ENCODE measurements at regions not wholly inside any gene's neighbourhood (a gene's known extent, or its start where the extent isn't known, plus 50 kb on each side); places are given as distances from the start of the nearest gene placed in this dataset.

DNA sequence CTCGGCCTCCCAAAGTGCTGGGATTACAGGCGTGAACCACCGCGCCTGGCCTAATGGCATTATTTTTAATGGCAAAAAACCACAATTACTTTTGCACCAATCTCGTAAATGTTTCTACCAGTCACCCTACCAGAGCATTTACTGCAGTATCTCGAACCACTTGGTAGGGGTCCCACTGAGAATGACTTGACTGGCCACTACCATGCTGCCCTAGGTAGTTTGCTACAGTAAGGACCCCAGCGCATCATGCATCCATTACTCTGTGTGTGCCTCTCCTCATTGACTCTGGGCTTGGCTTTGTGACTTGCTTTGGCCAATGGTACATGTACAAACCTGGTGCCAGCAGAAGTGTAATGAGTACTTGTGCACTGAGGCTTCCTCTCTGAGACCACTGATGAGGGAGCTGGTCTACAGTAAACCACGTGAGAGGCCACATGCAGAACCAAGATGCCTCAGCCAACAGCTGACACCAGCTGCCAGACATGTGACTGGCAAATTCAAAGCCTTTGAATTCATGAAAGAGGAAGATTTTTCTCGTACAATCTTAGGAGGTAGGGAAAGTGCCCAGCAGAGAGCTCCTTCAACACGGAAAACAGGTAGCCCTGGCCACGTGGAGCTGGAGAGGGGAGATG, 421.7 kb upstream of the C16orf82 start:
- Histone ChIP-seq H3K36me3 (ENCODE audit: low read depth) (no peaks in the 10 kb centered on the region), H3K27ac (ENCODE audit: poor library complexity, severe bottlenecking) (no peak overlapping the region), H3K9me3 (ENCODE audit: severe bottlenecking) (no peaks in the 10 kb centered on the region), H3K4me3 (ENCODE audit: severe bottlenecking) (no peak overlapping the region), H3K27me3 (ENCODE audit: insufficient read depth, poor library complexity, severe bottlenecking) (no peaks in the 10 kb centered on the region), H3K4me1 (ENCODE audit: insufficient read depth, poor library complexity, severe bottlenecking) (no peaks in the 10 kb centered on the region)
- DNase-seq (ENCODE audit: low spot score) (no peak), ATAC-seq (ENCODE audit: low read depth) (no peak)
- TF ChIP-seq, protein P1, sequence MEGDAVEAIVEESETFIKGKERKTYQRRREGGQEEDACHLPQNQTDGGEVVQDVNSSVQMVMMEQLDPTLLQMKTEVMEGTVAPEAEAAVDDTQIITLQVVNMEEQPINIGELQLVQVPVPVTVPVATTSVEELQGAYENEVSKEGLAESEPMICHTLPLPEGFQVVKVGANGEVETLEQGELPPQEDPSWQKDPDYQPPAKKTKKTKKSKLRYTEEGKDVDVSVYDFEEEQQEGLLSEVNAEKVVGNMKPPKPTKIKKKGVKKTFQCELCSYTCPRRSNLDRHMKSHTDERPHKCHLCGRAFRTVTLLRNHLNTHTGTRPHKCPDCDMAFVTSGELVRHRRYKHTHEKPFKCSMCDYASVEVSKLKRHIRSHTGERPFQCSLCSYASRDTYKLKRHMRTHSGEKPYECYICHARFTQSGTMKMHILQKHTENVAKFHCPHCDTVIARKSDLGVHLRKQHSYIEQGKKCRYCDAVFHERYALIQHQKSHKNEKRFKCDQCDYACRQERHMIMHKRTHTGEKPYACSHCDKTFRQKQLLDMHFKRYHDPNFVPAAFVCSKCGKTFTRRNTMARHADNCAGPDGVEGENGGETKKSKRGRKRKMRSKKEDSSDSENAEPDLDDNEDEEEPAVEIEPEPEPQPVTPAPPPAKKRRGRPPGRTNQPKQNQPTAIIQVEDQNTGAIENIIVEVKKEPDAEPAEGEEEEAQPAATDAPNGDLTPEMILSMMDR (IDR thresholded peaks at IDR 0.05; ENCODE audit: poor library complexity, severe bottlenecking) = no peak

DNA sequence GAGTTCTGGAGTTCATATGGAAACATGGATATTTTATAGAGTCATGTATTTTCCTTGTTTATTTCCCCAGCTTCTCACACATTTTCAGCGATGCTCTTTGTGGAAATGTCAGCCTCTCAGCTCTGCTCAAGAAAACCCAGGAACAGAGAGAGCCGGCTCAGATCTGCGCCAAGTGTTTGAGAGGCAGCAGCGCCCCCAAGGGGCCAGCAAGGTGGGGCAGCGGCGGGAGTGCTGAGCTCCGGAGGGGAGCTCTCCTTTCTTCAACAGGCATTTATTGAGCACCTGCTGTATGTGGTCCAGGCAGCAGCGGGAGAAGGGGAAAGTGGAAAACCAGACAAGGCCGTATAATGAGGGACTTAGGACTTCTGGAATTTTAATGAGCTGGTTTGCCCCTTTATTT, 421.1 kb upstream of the C16orf82 start:
- TF ChIP-seq, protein P1 (IDR thresholded peaks at IDR 0.05; ENCODE audit: poor library complexity, severe bottlenecking) = peak; percentile 5
- no peak for ATAC-seq (ENCODE audit: low read depth)
- no peaks in the 10 kb centered on the region for H3K4me1 ChIP-seq (ENCODE audit: insufficient read depth, poor library complexity, severe bottlenecking)

DNA sequence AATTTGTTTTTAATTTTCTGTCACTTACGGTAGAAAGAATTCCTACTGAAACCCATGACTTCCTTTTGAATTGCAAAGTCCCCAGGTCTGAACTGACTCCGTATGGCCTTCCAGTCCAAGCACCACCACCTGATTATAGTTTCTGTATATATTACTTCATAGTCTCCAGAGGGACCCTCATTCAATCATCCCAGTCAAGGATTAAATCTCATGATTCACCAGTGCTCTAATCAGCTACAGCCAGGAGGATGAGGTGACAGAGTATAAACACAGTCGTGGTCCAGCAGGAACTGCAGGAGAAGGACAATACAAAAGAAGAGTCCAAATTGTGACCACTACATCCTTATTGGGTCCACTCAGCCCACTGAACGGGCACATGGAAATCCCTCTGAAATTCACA, 418.9 kb upstream of the C16orf82 start:
- Histone ChIP-seq H3K4me1 (ENCODE audit: insufficient read depth, poor library complexity, severe bottlenecking) (no peaks in the 10 kb centered on the region), H3K27me3 (ENCODE audit: insufficient read depth, poor library complexity, severe bottlenecking) (no peaks in the 10 kb centered on the region), H3K9me3 (ENCODE audit: severe bottlenecking) (no peaks in the 10 kb centered on the region), H3K4me3 (ENCODE audit: severe bottlenecking) (no peak overlapping the region), H3K36me3 (ENCODE audit: low read depth) (no peaks in the 10 kb centered on the region), H3K27ac (ENCODE audit: poor library complexity, severe bottlenecking) (no peak overlapping the region)
- ATAC-seq (ENCODE audit: low read depth) = no peak
- DNase-seq (ENCODE audit: low spot score) = no peak
- TF ChIP-seq, protein P1 (IDR thresholded peaks at IDR 0.05; ENCODE audit: poor library complexity, severe bottlenecking) = no peak

More for the DNA sequence above, 421.1 kb upstream of the C16orf82 start:
- Histone ChIP-seq H3K9me3 (ENCODE audit: severe bottlenecking) (no peaks in the 10 kb centered on the region), H3K27me3 (ENCODE audit: insufficient read depth, poor library complexity, severe bottlenecking) (no peaks in the 10 kb centered on the region), H3K36me3 (ENCODE audit: low read depth) (no peaks in the 10 kb centered on the region), H3K27ac (ENCODE audit: poor library complexity, severe bottlenecking) (no peak overlapping the region), H3K4me3 (ENCODE audit: severe bottlenecking) (no peak overlapping the region)
- no peak for DNase-seq (ENCODE audit: low spot score)

DNA sequence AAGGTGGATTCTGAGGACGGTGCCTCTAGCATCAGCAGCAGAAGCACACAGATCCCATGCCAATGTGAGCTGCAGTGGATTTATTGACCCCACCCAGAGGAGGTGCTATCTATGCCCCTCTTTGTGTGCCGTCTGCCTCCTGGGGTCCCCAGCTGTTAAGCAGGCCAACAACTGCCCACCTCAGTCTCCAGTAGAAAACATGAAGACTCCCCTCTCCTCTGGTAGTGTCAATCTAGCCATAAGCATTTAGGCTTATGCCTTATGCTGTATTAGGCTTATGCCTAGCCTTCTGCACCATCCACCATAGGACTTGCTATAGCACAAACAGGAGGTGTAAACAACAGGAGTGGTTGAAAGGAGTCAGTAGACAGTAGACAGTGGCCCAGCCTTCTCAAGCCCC, 417.9 kb upstream of the C16orf82 start:
- Histone ChIP-seq H3K27me3 (ENCODE audit: insufficient read depth, poor library complexity, severe bottlenecking) (no peaks in the 10 kb centered on the region), H3K36me3 (ENCODE audit: low read depth) (no peaks in the 10 kb centered on the region), H3K4me3 (ENCODE audit: severe bottlenecking) (no peak overlapping the region), H3K9me3 (ENCODE audit: severe bottlenecking) (no peaks in the 10 kb centered on the region), H3K4me1 (ENCODE audit: insufficient read depth, poor library complexity, severe bottlenecking) (no peaks in the 10 kb centered on the region), H3K27ac (ENCODE audit: poor library complexity, severe bottlenecking) (no peak overlapping the region)
- ATAC-seq (ENCODE audit: low read depth) (no peak), DNase-seq (ENCODE audit: low spot score) (no peak)
- TF ChIP-seq, protein P1 (IDR thresholded peaks at IDR 0.05; ENCODE audit: poor library complexity, severe bottlenecking) = no peak

DNA sequence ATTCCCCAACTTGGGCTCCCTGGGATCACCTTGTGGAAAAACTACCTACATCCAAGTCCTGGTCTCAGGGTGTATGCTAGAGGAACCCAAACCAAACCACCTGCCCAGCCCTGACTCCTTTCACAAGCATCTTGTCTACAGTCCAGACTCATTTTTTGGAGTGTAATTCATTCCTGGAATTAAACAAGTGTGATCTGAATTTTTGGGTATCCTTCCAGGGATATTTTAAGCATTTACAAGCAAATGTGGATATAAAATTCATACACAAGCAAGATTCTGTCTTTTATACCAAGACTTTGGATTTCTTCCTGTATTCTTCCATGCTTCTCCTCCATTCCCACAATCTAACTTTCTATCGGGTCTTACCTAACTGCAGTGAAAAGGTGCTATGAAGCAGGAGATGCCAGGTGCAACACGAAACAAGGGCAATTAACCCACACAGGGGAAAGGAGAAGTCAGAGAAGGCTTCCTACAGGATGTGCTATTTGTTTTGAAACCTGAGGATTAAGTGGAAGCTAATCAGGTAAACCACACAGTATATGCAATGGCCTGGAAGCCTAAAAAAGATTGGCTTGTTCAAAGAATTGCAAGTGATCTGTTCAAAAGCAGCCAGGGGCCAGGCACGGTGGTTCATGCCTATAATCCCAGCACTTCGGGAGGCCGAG, 417.2 kb upstream of the C16orf82 start:
- no peak for DNase-seq (ENCODE audit: low spot score)

More for the DNA sequence above, 417.2 kb upstream of the C16orf82 start:
- Histone ChIP-seq H3K27me3 (ENCODE audit: insufficient read depth, poor library complexity, severe bottlenecking) (no peaks in the 10 kb centered on the region), H3K4me1 (ENCODE audit: insufficient read depth, poor library complexity, severe bottlenecking) (no peaks in the 10 kb centered on the region), H3K27ac (ENCODE audit: poor library complexity, severe bottlenecking) (no peak overlapping the region), H3K36me3 (ENCODE audit: low read depth) (no peaks in the 10 kb centered on the region), H3K9me3 (ENCODE audit: severe bottlenecking) (no peaks in the 10 kb centered on the region), H3K4me3 (ENCODE audit: severe bottlenecking) (no peak overlapping the region)
- no peak for ATAC-seq (ENCODE audit: low read depth)
- TF ChIP-seq, protein P1 (IDR thresholded peaks at IDR 0.05; ENCODE audit: poor library complexity, severe bottlenecking) = no peak

All from RWPE2 (cell line).